Osteocyte (in vitro differentiated cells): ENCODE measurements at regions not wholly inside any gene's neighbourhood (a gene's known extent, or its start where the extent isn't known, plus 50 kb on each side); places are given as distances from the start of the nearest gene placed in this dataset.
"Not testable (repeated sequence)": the region's sequence is repeated elsewhere in the genome, so short reads cannot be mapped to it uniquely, and the experiment has no call there.

Experiments
- DNase-seq: peaks from one replicate; pipeline ENCODE4 v3.0.0; 2021; ENCODE audit warnings: mixed read lengths; ENCODE audit not compliant: unreplicated experiment; ENCODE audit errors: extremely low spot score
- H3K27ac Mint-ChIP-seq: one replicate; pipeline ENCODE4 v1.8.0; 2021; ENCODE audit warnings: mild to moderate bottlenecking, mixed read lengths; ENCODE audit not compliant: unreplicated experiment
- H3K27me3 Mint-ChIP-seq: one replicate; pipeline ENCODE4 v1.8.0; 2021; ENCODE audit warnings: mixed read lengths; ENCODE audit not compliant: unreplicated experiment
- H3K36me3 Mint-ChIP-seq: one replicate; pipeline ENCODE4 v1.8.0; 2021; ENCODE audit warnings: mixed read lengths; ENCODE audit not compliant: unreplicated experiment
- H3K4me1 Mint-ChIP-seq: one replicate; pipeline ENCODE4 v1.8.0; 2021; ENCODE audit warnings: mixed read lengths; ENCODE audit not compliant: unreplicated experiment
- H3K4me3 Mint-ChIP-seq: one replicate; pipeline ENCODE4 v1.8.0; 2021; ENCODE audit warnings: mild to moderate bottlenecking, moderate library complexity, mixed read lengths; ENCODE audit not compliant: unreplicated experiment
- H3K9me3 Mint-ChIP-seq: one replicate; pipeline ENCODE4 v1.8.0; 2021; ENCODE audit warnings: mixed read lengths; ENCODE audit not compliant: unreplicated experiment
- TF ChIP-seq, protein P1 (sequence below): fragments of 200-600 bp; sonication (generic); IDR thresholded peaks from 2 replicates; pipeline ENCODE4 v1.5.0; 2021; ENCODE audit warnings: antibody characterized with exemption, mild to moderate bottlenecking, moderate library complexity

GRCh38 chr20:53734006-53734688 lies 140.5 kb upstream of the ZNF217 start:
- H3K36me3 Mint-ChIP-seq, result no peaks in the 10 kb centered on the region
- TF ChIP-seq, protein P1, sequence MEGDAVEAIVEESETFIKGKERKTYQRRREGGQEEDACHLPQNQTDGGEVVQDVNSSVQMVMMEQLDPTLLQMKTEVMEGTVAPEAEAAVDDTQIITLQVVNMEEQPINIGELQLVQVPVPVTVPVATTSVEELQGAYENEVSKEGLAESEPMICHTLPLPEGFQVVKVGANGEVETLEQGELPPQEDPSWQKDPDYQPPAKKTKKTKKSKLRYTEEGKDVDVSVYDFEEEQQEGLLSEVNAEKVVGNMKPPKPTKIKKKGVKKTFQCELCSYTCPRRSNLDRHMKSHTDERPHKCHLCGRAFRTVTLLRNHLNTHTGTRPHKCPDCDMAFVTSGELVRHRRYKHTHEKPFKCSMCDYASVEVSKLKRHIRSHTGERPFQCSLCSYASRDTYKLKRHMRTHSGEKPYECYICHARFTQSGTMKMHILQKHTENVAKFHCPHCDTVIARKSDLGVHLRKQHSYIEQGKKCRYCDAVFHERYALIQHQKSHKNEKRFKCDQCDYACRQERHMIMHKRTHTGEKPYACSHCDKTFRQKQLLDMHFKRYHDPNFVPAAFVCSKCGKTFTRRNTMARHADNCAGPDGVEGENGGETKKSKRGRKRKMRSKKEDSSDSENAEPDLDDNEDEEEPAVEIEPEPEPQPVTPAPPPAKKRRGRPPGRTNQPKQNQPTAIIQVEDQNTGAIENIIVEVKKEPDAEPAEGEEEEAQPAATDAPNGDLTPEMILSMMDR, result no peak
- H3K4me3 Mint-ChIP-seq, result no peak overlapping the region

DNA sequence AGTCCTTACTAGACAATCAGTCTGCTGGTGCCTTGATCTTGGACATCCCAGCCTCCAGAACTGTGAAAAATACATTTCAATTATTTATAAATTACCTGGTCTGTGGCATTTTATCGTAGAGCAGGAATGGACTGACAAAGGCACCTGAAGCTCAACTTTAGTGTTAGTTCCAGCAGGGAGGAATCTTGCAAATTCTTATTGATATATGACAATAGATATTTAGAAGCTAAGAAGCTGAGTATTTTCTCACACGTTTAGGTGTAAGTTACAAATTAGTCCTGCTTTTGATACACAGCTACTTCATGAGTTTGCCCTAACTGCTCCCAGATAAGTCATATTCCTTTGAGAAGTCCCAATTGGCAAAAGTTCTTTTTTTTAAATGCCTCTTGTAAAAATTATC lies 138.0 kb upstream of the ZNF217 start:
- Mint-ChIP-seq H3K27ac (no peak overlapping the region), H3K4me3 (no peak overlapping the region), H3K4me1 (peaks cover 31% of the 10 kb centered on the region), H3K9me3 (no peaks in the 10 kb centered on the region), H3K27me3 (no peaks in the 10 kb centered on the region), H3K36me3 (no peaks in the 10 kb centered on the region)
- DNase-seq, result no peak
- TF ChIP-seq, protein P1, result no peak

More at GRCh38 chr20:53734006-53734688, 140.5 kb upstream of the ZNF217 start:
- Mint-ChIP-seq H3K27ac (peak overlapping the region; percentile 71), H3K4me1 (peaks cover 56% of the 10 kb centered on the region), H3K9me3 (no peaks in the 10 kb centered on the region), H3K27me3 (no peaks in the 10 kb centered on the region)
- no peak for DNase-seq

- DNase-seq, result no peak
- no peak overlapping the region for H3K4me3 Mint-ChIP-seq
- no peaks in the 10 kb centered on the region for H3K27me3 Mint-ChIP-seq
- TF ChIP-seq, protein P1, result no peak
- peaks cover 4% of the 10 kb centered on the region for H3K4me1 Mint-ChIP-seq
- no peaks in the 10 kb centered on the region for H3K36me3 Mint-ChIP-seq
- no peak overlapping the region for H3K27ac Mint-ChIP-seq
- H3K9me3 Mint-ChIP-seq, result no peaks in the 10 kb centered on the region
Measured at GRCh38 chr20:53728359-53728758, 134.7 kb upstream of the ZNF217 start.

GRCh38 chr20:53727239-53727638 lies 133.6 kb upstream of the ZNF217 start:
- H3K4me3 Mint-ChIP-seq, DNase-seq, H3K9me3 Mint-ChIP-seq, H3K36me3 Mint-ChIP-seq, H3K27me3 Mint-ChIP-seq, H3K27ac Mint-ChIP-seq, H3K4me1 Mint-ChIP-seq: not testable (repeated sequence)

DNA sequence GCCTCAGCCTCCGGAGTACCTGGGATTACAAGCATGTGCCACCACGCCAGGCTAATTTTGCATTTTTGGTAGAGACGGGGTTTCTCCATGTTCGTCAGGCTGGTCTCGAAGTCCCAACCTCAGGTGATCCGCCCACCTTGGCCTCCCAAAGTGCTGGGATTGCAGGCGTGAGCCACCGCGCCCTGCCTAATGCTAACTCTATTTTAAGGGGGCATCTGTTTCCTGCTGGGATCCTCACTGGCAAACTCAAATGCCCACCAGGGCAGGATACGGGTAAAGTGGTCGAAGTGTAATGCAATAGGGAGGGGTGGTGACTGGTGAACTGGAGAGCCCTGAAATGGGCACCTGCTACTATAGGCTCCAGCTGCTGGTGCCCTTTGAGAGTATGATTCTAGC lies 131.9 kb upstream of the ZNF217 start:
- no peaks in the 10 kb centered on the region for H3K36me3 Mint-ChIP-seq
- TF ChIP-seq, protein P1, result no peak
- H3K9me3 Mint-ChIP-seq, result no peaks in the 10 kb centered on the region

More for the DNA sequence above, 131.9 kb upstream of the ZNF217 start:
- Mint-ChIP-seq H3K27ac (no peak overlapping the region), H3K27me3 (no peaks in the 10 kb centered on the region), H3K4me1 (peaks cover 6% of the 10 kb centered on the region), H3K4me3 (no peak overlapping the region)
- no peak for DNase-seq
